GM23338 (cell line): ENCODE measurements at regions not wholly inside any gene's neighbourhood (a gene's known extent, or its start where the extent isn't known, plus 50 kb on each side); places are given as distances from the start of the nearest gene placed in this dataset.

Experiments used
- ATAC-seq: fragments of 200-7000 bp; cut with Tn5 transposase; 3 replicates; pipeline ENCODE4 v1.9.1; 2020
- DNase-seq: peaks from one replicate; pipeline ENCODE4 v3.0.0-alpha.2; 2015; ENCODE audit warnings: low spot score
- H2AFZ ChIP-seq: fragments of 200-600 bp; sonication (generic); 2 replicates; pipeline ENCODE4 v1.8.0; 2016; ENCODE audit warnings: antibody characterized with exemption, mild to moderate bottlenecking, moderate library complexity
- H3F3A ChIP-seq: fragments of 200-600 bp; sonication (generic); replicated peaks from 2 replicates; pipeline ENCODE4 v1.8.0; 2017; ENCODE audit warnings: antibody characterized with exemption, mixed run types, low read depth
- H3K27ac ChIP-seq: fragments of 200-600 bp; sonication (generic); 2 replicates; pipeline ENCODE4 v1.6.1; 2016; ENCODE audit warnings: low read depth
- H3K27me3 ChIP-seq: fragments of 200-600 bp; sonication (generic); 2 replicates; pipeline ENCODE4 v1.8.0; 2016; ENCODE audit warnings: mild to moderate bottlenecking, mixed run types, moderate library complexity; ENCODE audit not compliant: insufficient read depth
- H3K36me3 ChIP-seq: fragments of 200-600 bp; sonication (generic); 2 replicates; pipeline ENCODE4 v1.8.0; 2016; ENCODE audit warnings: mild to moderate bottlenecking; ENCODE audit not compliant: insufficient read depth
- H3K4me1 ChIP-seq: fragments of 200-600 bp; sonication (generic); 2 replicates; pipeline ENCODE4 v1.8.0; 2016; ENCODE audit warnings: mild to moderate bottlenecking, moderate library complexity; ENCODE audit not compliant: insufficient read depth
- H3K4me2 ChIP-seq: fragments of 200-600 bp; sonication (generic); 2 replicates; pipeline ENCODE4 v1.7.1; 2017; ENCODE audit warnings: mixed run types
- H3K4me3 ChIP-seq: fragments of 200-600 bp; sonication (generic); 2 replicates; pipeline ENCODE4 v1.6.1; 2016; ENCODE audit warnings: mixed run types
- H3K79me2 ChIP-seq: fragments of 200-600 bp; sonication (generic); replicated peaks from 2 replicates; pipeline ENCODE4 v1.8.0; 2017; ENCODE audit warnings: mild to moderate bottlenecking; ENCODE audit not compliant: insufficient read depth
- H3K9me2 ChIP-seq: fragments of 200-600 bp; sonication (generic); 2 replicates; pipeline ENCODE4 v1.8.0; 2017; ENCODE audit not compliant: insufficient read depth
- H4K20me1 ChIP-seq: fragments of 200-600 bp; sonication (generic); replicated peaks from 2 replicates; pipeline ENCODE4 v1.8.0; 2017; ENCODE audit warnings: mild to moderate bottlenecking; ENCODE audit not compliant: insufficient read depth
- H3K27ac Mint-ChIP-seq: 2 replicates; pipeline ENCODE4 v1.8.0; 2020; ENCODE audit warnings: inconsistent platforms, mild to moderate bottlenecking, moderate library complexity, mixed read lengths
- H3K27me3 Mint-ChIP-seq: 3 replicates; pipeline ENCODE4 v1.8.0; 2022; ENCODE audit warnings: low read depth, mild to moderate bottlenecking, moderate library complexity, mixed read lengths, inconsistent platforms; ENCODE audit not compliant: insufficient read depth, poor library complexity
- H3K36me3 Mint-ChIP-seq: 3 replicates; pipeline ENCODE4 v1.8.0; 2021; ENCODE audit warnings: low read depth, mild to moderate bottlenecking, inconsistent platforms, moderate library complexity, mixed read lengths
- H3K4me1 Mint-ChIP-seq: 3 replicates; pipeline ENCODE4 v1.8.0; 2020; ENCODE audit warnings: mild to moderate bottlenecking, inconsistent platforms, mixed read lengths
- H3K4me3 Mint-ChIP-seq: 3 replicates; pipeline ENCODE4 v1.8.0; 2021; ENCODE audit warnings: moderate library complexity, mild to moderate bottlenecking, inconsistent platforms, mixed read lengths
- H3K9me3 Mint-ChIP-seq: 3 replicates; pipeline ENCODE4 v1.8.0; 2020; ENCODE audit warnings: moderate library complexity, mild to moderate bottlenecking, inconsistent platforms, mixed read lengths
- CREB1 ChIP-seq: fragments of 250-450 bp; sonication (Bioruptor Pico); IDR thresholded peaks from 2 replicates; pipeline ENCODE4 v1.5.0; 2020; ENCODE audit warnings: low read depth, mild to moderate bottlenecking, moderate library complexity
- EZH2phosphoT487 ChIP-seq: fragments of 200-600 bp; sonication (generic); IDR thresholded peaks from one replicate; pipeline ENCODE4 v1.8.1; 2018; ENCODE audit warnings: antibody characterized with exemption; ENCODE audit not compliant: unreplicated experiment
- JUNB ChIP-seq: IDR thresholded peaks from one replicate; pipeline ENCODE4 v1.6.1; 2016; ENCODE audit warnings: antibody characterized with exemption; ENCODE audit not compliant: unreplicated experiment
- NANOG ChIP-seq: IDR thresholded peaks from 2 replicates; pipeline ENCODE4 v1.6.1; 2016; ENCODE audit warnings: antibody characterized with exemption, borderline replicate concordance
- STAT1 ChIP-seq: IDR thresholded peaks from one replicate; pipeline ENCODE4 v1.6.1; 2016; ENCODE audit warnings: antibody characterized with exemption; ENCODE audit not compliant: unreplicated experiment
- ZNF331 ChIP-seq: fragments of 250-450 bp; sonication (Bioruptor Pico); IDR thresholded peaks from 2 replicates; pipeline ENCODE4 v1.5.0; 2020; ENCODE audit warnings: low read depth, mild to moderate bottlenecking, moderate library complexity
- TF ChIP-seq, protein P1 (sequence below): IDR thresholded peaks from 2 replicates; pipeline ENCODE4 v1.6.1; 2016; ENCODE audit warnings: antibody characterized with exemption
- TF ChIP-seq, protein P2 (sequence below), 2 experiments: fragments of 200-600 bp in 1 of 2; sonication (generic) in 1 of 2; conservative IDR thresholded peaks; 2 replicates each; pipeline versions ENCODE4 v1.5.1 to v1.6.1; 2016 to 2017; ENCODE audit warnings: antibody characterized with exemption in 2 of 2, low read depth in 2 of 2, mild to moderate bottlenecking in 2 of 2, moderate library complexity in 1 of 2
- TF ChIP-seq, protein P3 (sequence below): fragments of 250-450 bp; sonication (Bioruptor Pico); IDR thresholded peaks from 2 replicates; pipeline ENCODE4 v1.5.0; 2020; ENCODE audit warnings: mild to moderate bottlenecking, moderate library complexity

- Mint-ChIP-seq H3K27me3 (peaks cover 3% of the 10 kb centered on the region), H3K9me3 (no peaks in the 10 kb centered on the region; the same call in 2 of the 3 replicates), H3K36me3 (no peaks in the 10 kb centered on the region), H3K4me1 (no peaks in the 10 kb centered on the region; the same call in 2 of the 3 replicates), H3K4me3 (no peak overlapping the region), H3K27ac (no peak overlapping the region)
- Histone ChIP-seq H3K9me2 (no peaks in the 10 kb centered on the region), H3K27ac (no peak overlapping the region), H3K36me3 (no peaks in the 10 kb centered on the region), H3K4me1 (no peaks in the 10 kb centered on the region), H2AFZ (no peak overlapping the region), H4K20me1 (no peaks in the 10 kb centered on the region), H3F3A (no peaks in the 10 kb centered on the region), H3K4me2 (no peak overlapping the region), H3K27me3 (no peaks in the 10 kb centered on the region), H3K79me2 (no peaks in the 10 kb centered on the region), H3K4me3 (no peak overlapping the region)
- ATAC-seq (no peak), DNase-seq (no peak)
- TF ChIP-seq, protein P1, sequence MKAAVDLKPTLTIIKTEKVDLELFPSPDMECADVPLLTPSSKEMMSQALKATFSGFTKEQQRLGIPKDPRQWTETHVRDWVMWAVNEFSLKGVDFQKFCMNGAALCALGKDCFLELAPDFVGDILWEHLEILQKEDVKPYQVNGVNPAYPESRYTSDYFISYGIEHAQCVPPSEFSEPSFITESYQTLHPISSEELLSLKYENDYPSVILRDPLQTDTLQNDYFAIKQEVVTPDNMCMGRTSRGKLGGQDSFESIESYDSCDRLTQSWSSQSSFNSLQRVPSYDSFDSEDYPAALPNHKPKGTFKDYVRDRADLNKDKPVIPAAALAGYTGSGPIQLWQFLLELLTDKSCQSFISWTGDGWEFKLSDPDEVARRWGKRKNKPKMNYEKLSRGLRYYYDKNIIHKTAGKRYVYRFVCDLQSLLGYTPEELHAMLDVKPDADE = no peak
- TF ChIP-seq EZH2phosphoT487 (no peak), NANOG (no peak)
These were observed 246.0 kb downstream of the TSN start for GRCh38 chr2:122001441-122001874.

DNA sequence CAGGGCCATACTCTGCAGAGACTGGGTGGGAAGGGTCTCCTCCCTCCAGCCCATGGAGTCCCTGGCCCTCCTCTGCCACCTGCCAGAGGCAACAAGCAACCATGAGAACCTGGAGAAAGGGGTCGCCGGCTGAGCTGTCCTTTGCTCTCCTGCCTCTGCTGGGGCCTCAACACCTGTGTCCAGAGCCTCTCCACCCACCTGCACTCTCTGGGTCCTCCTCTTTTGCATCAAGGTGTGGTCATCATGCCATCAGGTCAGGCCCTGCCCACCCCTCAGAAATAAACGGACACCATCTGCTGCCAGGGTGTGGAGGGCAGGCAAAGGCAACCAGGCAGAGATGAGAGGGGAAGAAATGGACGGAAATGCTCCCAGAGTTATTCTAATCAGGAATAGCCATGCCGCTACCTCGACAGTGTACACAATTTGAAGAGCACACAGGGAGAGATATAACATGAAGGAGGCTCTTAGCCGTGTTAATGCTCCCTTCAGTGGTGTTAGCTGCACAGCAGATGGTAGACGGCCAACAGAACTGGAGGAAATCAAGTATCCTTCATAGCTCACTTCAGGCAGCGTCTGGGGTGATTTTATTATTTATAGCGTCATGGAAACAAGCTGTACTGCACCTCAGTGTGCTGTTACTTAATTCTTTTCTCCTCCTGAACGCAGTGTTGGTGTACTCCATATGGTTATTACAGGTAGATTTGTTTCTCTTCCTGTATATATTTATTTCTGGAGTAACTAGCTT, 247.9 kb downstream of the TSN start:
- Histone ChIP-seq H3F3A (no peaks in the 10 kb centered on the region), H4K20me1 (no peaks in the 10 kb centered on the region), H3K27me3 (no peaks in the 10 kb centered on the region), H3K4me3 (no peak overlapping the region), H3K27ac (no peak overlapping the region), H3K9me2 (no peaks in the 10 kb centered on the region), H3K4me2 (no peak overlapping the region), H2AFZ (no peak overlapping the region), H3K4me1 (no peaks in the 10 kb centered on the region), H3K79me2 (no peaks in the 10 kb centered on the region), H3K36me3 (no peaks in the 10 kb centered on the region)
- H3K4me3 Mint-ChIP-seq = no peak overlapping the region
- peaks cover 2% of the 10 kb centered on the region; the same call in 1 of the 3 replicates for H3K4me1 Mint-ChIP-seq
- no peak for DNase-seq
- H3K27ac Mint-ChIP-seq = no peak overlapping the region
- H3K36me3 Mint-ChIP-seq = no peaks in the 10 kb centered on the region
- no peaks in the 10 kb centered on the region; the same call in 2 of the 3 replicates for H3K9me3 Mint-ChIP-seq
- no peak for ATAC-seq
- peaks cover 3% of the 10 kb centered on the region for H3K27me3 Mint-ChIP-seq
- no peak for TF ChIP-seq CREB1 (CRISPR knock-in tag)
- no peak for TF ChIP-seq JUNB
- TF ChIP-seq, protein P2, sequence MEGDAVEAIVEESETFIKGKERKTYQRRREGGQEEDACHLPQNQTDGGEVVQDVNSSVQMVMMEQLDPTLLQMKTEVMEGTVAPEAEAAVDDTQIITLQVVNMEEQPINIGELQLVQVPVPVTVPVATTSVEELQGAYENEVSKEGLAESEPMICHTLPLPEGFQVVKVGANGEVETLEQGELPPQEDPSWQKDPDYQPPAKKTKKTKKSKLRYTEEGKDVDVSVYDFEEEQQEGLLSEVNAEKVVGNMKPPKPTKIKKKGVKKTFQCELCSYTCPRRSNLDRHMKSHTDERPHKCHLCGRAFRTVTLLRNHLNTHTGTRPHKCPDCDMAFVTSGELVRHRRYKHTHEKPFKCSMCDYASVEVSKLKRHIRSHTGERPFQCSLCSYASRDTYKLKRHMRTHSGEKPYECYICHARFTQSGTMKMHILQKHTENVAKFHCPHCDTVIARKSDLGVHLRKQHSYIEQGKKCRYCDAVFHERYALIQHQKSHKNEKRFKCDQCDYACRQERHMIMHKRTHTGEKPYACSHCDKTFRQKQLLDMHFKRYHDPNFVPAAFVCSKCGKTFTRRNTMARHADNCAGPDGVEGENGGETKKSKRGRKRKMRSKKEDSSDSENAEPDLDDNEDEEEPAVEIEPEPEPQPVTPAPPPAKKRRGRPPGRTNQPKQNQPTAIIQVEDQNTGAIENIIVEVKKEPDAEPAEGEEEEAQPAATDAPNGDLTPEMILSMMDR (conservative IDR thresholded peaks at IDR 0.05; ENCODE audit: low read depth in 2 of 2) = no peak
- TF ChIP-seq NANOG = no peak
- TF ChIP-seq, protein P3, sequence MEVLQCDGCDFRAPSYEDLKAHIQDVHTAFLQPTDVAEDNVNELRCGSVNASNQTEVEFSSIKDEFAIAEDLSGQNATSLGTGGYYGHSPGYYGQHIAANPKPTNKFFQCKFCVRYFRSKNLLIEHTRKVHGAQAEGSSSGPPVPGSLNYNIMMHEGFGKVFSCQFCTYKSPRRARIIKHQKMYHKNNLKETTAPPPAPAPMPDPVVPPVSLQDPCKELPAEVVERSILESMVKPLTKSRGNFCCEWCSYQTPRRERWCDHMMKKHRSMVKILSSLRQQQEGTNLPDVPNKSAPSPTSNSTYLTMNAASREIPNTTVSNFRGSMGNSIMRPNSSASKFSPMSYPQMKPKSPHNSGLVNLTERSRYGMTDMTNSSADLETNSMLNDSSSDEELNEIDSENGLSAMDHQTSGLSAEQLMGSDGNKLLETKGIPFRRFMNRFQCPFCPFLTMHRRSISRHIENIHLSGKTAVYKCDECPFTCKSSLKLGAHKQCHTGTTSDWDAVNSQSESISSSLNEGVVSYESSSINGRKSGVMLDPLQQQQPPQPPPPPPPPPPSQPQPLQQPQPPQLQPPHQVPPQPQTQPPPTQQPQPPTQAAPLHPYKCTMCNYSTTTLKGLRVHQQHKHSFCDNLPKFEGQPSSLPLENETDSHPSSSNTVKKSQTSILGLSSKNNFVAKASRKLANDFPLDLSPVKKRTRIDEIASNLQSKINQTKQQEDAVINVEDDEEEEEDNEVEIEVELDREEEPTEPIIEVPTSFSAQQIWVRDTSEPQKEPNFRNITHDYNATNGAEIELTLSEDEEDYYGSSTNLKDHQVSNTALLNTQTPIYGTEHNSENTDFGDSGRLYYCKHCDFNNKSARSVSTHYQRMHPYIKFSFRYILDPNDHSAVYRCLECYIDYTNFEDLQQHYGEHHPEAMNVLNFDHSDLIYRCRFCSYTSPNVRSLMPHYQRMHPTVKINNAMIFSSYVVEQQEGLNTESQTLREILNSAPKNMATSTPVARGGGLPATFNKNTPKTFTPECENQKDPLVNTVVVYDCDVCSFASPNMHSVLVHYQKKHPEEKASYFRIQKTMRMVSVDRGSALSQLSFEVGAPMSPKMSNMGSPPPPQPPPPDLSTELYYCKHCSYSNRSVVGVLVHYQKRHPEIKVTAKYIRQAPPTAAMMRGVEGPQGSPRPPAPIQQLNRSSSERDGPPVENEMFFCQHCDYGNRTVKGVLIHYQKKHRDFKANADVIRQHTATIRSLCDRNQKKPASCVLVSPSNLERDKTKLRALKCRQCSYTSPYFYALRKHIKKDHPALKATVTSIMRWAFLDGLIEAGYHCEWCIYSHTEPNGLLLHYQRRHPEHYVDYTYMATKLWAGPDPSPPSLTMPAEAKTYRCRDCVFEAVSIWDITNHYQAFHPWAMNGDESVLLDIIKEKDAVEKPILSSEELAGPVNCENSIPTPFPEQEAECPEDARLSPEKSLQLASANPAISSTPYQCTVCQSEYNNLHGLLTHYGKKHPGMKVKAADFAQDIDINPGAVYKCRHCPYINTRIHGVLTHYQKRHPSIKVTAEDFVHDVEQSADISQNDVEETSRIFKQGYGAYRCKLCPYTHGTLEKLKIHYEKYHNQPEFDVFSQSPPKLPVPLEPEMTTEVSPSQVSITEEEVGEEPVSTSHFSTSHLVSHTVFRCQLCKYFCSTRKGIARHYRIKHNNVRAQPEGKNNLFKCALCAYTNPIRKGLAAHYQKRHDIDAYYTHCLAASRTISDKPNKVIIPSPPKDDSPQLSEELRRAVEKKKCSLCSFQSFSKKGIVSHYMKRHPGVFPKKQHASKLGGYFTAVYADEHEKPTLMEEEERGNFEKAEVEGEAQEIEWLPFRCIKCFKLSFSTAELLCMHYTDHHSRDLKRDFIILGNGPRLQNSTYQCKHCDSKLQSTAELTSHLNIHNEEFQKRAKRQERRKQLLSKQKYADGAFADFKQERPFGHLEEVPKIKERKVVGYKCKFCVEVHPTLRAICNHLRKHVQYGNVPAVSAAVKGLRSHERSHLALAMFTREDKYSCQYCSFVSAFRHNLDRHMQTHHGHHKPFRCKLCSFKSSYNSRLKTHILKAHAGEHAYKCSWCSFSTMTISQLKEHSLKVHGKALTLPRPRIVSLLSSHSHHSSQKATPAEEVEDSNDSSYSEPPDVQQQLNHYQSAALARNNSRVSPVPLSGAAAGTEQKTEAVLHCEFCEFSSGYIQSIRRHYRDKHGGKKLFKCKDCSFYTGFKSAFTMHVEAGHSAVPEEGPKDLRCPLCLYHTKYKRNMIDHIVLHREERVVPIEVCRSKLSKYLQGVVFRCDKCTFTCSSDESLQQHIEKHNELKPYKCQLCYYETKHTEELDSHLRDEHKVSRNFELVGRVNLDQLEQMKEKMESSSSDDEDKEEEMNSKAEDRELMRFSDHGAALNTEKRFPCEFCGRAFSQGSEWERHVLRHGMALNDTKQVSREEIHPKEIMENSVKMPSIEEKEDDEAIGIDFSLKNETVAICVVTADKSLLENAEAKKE = no peak
- no peak for TF ChIP-seq STAT1
- TF ChIP-seq, protein P1 = no peak
- no peak for TF ChIP-seq ZNF331 (CRISPR knock-in tag)
